ENCODE measurements at regions not wholly inside any gene's neighbourhood (a gene's known extent, or its start where the extent isn't known, plus 50 kb on each side); places are given as distances from the start of the nearest gene placed in this dataset.

DNA sequence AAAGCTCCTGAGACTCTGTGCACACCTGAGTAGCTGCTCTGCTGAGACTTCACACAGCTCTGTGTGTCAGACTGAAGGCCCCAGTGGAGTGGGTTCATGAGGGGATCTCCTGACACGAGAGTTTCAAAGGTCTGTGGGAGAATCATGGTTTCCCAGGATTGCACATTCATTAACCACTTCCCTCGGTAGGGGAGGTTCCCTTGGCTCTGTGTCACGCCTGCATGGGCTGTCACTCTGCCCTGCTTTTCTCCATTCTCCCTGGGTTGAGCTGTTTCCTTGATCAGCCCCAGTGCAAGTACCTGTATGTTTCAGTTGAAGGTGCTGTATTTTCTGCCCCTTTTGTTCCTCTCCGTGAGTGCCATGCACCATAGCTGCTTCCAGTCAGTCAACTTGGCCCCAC lies 236.9 kb downstream of the EPM2A start:
- no peak for TF ChIP-seq ZBTB7A (IDR thresholded peaks at IDR 0.05; ENCODE audit: low read depth)
- no peak for TF ChIP-seq TAF1 (IDR thresholded peaks at IDR 0.05; ENCODE audit: low read depth)
- TF ChIP-seq, protein P1, sequence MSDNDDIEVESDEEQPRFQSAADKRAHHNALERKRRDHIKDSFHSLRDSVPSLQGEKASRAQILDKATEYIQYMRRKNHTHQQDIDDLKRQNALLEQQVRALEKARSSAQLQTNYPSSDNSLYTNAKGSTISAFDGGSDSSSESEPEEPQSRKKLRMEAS (IDR thresholded peaks at IDR 0.05), result no peak
- TF ChIP-seq CEBPB (IDR thresholded peaks at IDR 0.05), result no peak
- no peak for TF ChIP-seq RAD21 (IDR thresholded peaks at IDR 0.05; ENCODE audit: low read depth)
- TF ChIP-seq EP300 (IDR thresholded peaks at IDR 0.05; ENCODE audit: borderline replicate concordance), result no peak
- no peak for TF ChIP-seq CREB1 (IDR thresholded peaks at IDR 0.05; ENCODE audit: low read depth)
- TF ChIP-seq EGR1 (IDR thresholded peaks at IDR 0.05), result no peak
- no peak for TF ChIP-seq FOXM1 (IDR thresholded peaks at IDR 0.05; ENCODE audit: borderline replicate concordance, low read depth)
- TF ChIP-seq USF1 (IDR thresholded peaks at IDR 0.05), result no peak
